D721Med (cell line): ENCODE measurements at regions not wholly inside any gene's neighbourhood (a gene's known extent, or its start where the extent isn't known, plus 50 kb on each side); places are given as distances from the start of the nearest gene placed in this dataset.

Source experiments
- DNase-seq: peaks from one replicate; pipeline ENCODE4 v3.0.0; 2011; ENCODE audit warnings: low spot score; ENCODE audit not compliant: insufficient read length
- FAIRE-seq: peaks from 2 replicates; lab custom pipeline; 2011; peaks lifted over from hg19 to GRCh38; lab: Jason Lieb, UNC
- CTCF ChIP-seq: IDR thresholded peaks from 2 replicates; pipeline ENCODE4 v1.5.1; 2012; ENCODE audit warnings: mild to moderate bottlenecking, control low read depth; ENCODE audit not compliant: insufficient read depth; ENCODE audit errors: missing control alignments

- FAIRE-seq, result no peak
These were observed 221.3 kb upstream of the KCNJ16 start for GRCh38 chr17:69853541-69854224.

GRCh38 chr17:69854225-69854780 is 220.7 kb upstream of the KCNJ16 start:
- DNase-seq (no peak), FAIRE-seq (no peak)
- no peak for TF ChIP-seq CTCF

More at GRCh38 chr17:69853541-69854224, 221.3 kb upstream of the KCNJ16 start:
- DNase-seq, result no peak
- TF ChIP-seq CTCF, result no peak

DNA sequence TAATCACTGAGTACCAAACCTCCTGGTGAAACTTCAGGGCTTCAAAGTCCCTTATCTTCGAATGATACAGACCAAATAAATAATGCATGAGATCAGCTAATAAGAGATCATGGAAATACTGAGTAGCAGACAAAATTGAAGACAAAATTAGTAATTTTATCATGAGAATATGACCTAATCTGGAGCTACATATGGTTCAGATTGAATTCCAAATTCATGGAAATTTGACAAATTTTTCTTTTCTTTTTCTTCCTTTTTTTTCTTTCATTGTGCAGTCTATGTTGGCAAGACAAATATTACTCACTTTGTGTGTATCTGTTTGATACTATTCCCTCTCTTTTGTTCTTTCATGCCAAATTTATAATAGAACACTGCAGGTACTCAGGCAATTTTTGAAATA is 218.1 kb upstream of the KCNJ16 start:
- FAIRE-seq, result no peak
- DNase-seq, result no peak
- no peak for TF ChIP-seq CTCF

GRCh38 chr17:69857412-69857835 is 217.6 kb upstream of the KCNJ16 start:
- no peak for TF ChIP-seq CTCF
- DNase-seq, result no peak
- FAIRE-seq, result no peak

DNA sequence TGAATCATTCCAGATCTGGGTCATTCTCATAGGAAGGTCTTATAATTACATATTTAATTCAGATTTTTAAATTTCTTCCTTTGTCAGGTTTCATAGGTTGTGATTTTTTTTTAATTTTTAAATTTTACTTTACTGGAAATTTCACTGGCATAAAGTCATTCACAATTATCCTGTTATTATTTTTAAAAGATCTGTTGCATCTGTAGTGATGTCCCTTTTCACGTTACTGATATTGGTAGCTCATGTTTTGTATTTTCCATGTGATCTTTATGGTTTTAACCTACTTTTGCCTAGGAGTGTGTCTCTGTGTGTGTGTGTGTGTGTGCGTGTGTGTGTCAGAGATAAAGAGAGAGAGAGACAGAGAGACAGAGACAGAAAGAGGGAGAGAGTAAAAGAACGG is 216.6 kb upstream of the KCNJ16 start:
- FAIRE-seq (no peak), DNase-seq (no peak)
- TF ChIP-seq CTCF, result no peak

- FAIRE-seq (no peak), DNase-seq (no peak)
- no peak for TF ChIP-seq CTCF
These were observed 214.8 kb upstream of the KCNJ16 start for GRCh38 chr17:69860142-69860680.

- TF ChIP-seq CTCF, result no peak
- no peak for FAIRE-seq
These were observed 210.6 kb upstream of the KCNJ16 start for GRCh38 chr17:69864462-69864861.

More at GRCh38 chr17:69864462-69864861, 210.6 kb upstream of the KCNJ16 start:
- no peak for DNase-seq
